PC-9 (cell line): ENCODE measurements at regions not wholly inside any gene's neighbourhood (a gene's known extent, or its start where the extent isn't known, plus 50 kb on each side); places are given as distances from the start of the nearest gene placed in this dataset.

Source experiments
- BruUV-seq: library from RNA; stranded (reverse); fragments of 400-500 nt; replicated peaks from 2 replicates; lab custom pipeline; 2021; lab: Mats Ljungman, UMichigan
- CTCF ChIA-PET: fragments of 300-600 bp; sonication (Branson Sonifier 250); formaldehyde crosslinking; loops from one replicate; lab custom pipeline; 2022; ENCODE audit warnings: antibody characterized with exemption; lab: Charles Lee
- POLR2A ChIA-PET: fragments of 300-600 bp; sonication (Branson Sonifier 250); formaldehyde crosslinking; loops from one replicate; lab custom pipeline; 2022; ENCODE audit warnings: antibody characterized with exemption; ENCODE audit not compliant: unreplicated experiment; lab: Charles Lee
- DNase-seq, 2 experiments: peaks; one replicate each; pipeline versions ENCODE4 v3.0.0 to v3.0.0-alpha.2; 2015 to 2022; ENCODE audit warnings: mixed read lengths in 1 of 2
- H2AFZ ChIP-seq: fragments of 200-600 bp; sonication (generic); 2 replicates; pipeline ENCODE4 v1.8.1; 2017; ENCODE audit warnings: antibody characterized with exemption
- H3F3A ChIP-seq: fragments of 200-600 bp; sonication (generic); 2 replicates; pipeline ENCODE4 v1.8.1; 2017; ENCODE audit warnings: antibody characterized with exemption, mild to moderate bottlenecking, low read depth; ENCODE audit not compliant: insufficient read depth
- H3K27ac ChIP-seq: fragments of 200-600 bp; sonication (generic); 2 replicates; pipeline ENCODE4 v1.6.1; 2016; ENCODE audit warnings: mixed run types
- H3K27me3 ChIP-seq: fragments of 200-600 bp; sonication (generic); 2 replicates; pipeline ENCODE4 v1.6.1; 2016; ENCODE audit warnings: low read depth, mixed run types; ENCODE audit not compliant: insufficient read depth
- H3K36me3 ChIP-seq: fragments of 200-600 bp; sonication (generic); 2 replicates; pipeline ENCODE4 v1.6.1; 2016; ENCODE audit warnings: low read depth, mixed run types
- H3K4me1 ChIP-seq: fragments of 200-600 bp; sonication (generic); replicated peaks from 2 replicates; pipeline ENCODE4 v1.6.1; 2016; ENCODE audit warnings: mixed run types; ENCODE audit not compliant: insufficient read depth
- H3K4me2 ChIP-seq: fragments of 200-600 bp; sonication (generic); 2 replicates; pipeline ENCODE4 v1.6.1; 2017; ENCODE audit warnings: mixed run types
- H3K4me3 ChIP-seq: fragments of 200-600 bp; sonication (generic); 2 replicates; pipeline ENCODE4 v1.6.1; 2016; ENCODE audit warnings: mixed run types
- H3K79me2 ChIP-seq: fragments of 200-600 bp; sonication (generic); 2 replicates; pipeline ENCODE4 v1.6.1; 2017; ENCODE audit warnings: low read depth, mixed run types
- H3K9me2 ChIP-seq: fragments of 200-600 bp; sonication (generic); 2 replicates; pipeline ENCODE4 v1.8.1; 2017; ENCODE audit warnings: mild to moderate bottlenecking; ENCODE audit not compliant: insufficient read depth
- H3K9me3 ChIP-seq: fragments of 200-600 bp; sonication (generic); 2 replicates; pipeline ENCODE4 v1.8.1; 2016; ENCODE audit warnings: low read depth; ENCODE audit not compliant: insufficient read depth
- H4K20me1 ChIP-seq: fragments of 200-600 bp; sonication (generic); 2 replicates; pipeline ENCODE4 v1.8.1; 2017; ENCODE audit not compliant: insufficient read depth
- CTCF ChIP-seq: fragments of 200-600 bp; sonication (generic); conservative IDR thresholded peaks from 2 replicates; pipeline ENCODE4 v1.6.1; 2017; ENCODE audit warnings: mixed run types, antibody characterized with exemption, mild to moderate bottlenecking, moderate library complexity
- EZH2 ChIP-seq: fragments of 200-600 bp; sonication (generic); IDR thresholded peaks from 2 replicates; pipeline ENCODE4 v1.8.0; 2017; ENCODE audit warnings: antibody characterized with exemption, low read depth
- intact Hi-C: fragments of 100-400 bp; cut with micrococcal nuclease; formaldehyde crosslinking; loops from one replicate; pipeline ENCODE4 v1.10.0; 2022; ENCODE audit not compliant: unreplicated experiment

- Histone ChIP-seq H3K4me3 (no peak overlapping the region), H3K79me2 (no peaks in the 10 kb centered on the region), H3K27me3 (no peaks in the 10 kb centered on the region), H3K27ac (no peak overlapping the region), H3F3A (no peaks in the 10 kb centered on the region), H3K4me1 (no peaks in the 10 kb centered on the region), H3K4me2 (no peak overlapping the region), H2AFZ (no peak overlapping the region), H3K9me3 (no peaks in the 10 kb centered on the region), H4K20me1 (no peaks in the 10 kb centered on the region), H3K36me3 (no peaks in the 10 kb centered on the region), H3K9me2 (no peaks in the 10 kb centered on the region)
- ChIA-PET POLR2A (no interaction called here), CTCF (no interaction called here)
- intact Hi-C loops: no loop called here
- BruUV-seq: no TSS peak
- DNase-seq: no peak
- TF ChIP-seq EZH2: no peak
- no peak for TF ChIP-seq CTCF
These were observed 572.4 kb upstream of the NCAM2 start for GRCh38 chr21:20425856-20426255.

GRCh38 chr21:20440338-20440737 lies 557.9 kb upstream of the NCAM2 start:
- H2AFZ ChIP-seq: no peak overlapping the region
- CTCF ChIA-PET: no interaction called here
- H3K27ac ChIP-seq: no peak overlapping the region
- H3K9me3 ChIP-seq: no peaks in the 10 kb centered on the region
- H3F3A ChIP-seq: no peaks in the 10 kb centered on the region
- H3K4me1 ChIP-seq: no peaks in the 10 kb centered on the region
- H3K4me2 ChIP-seq: no peak overlapping the region
- no TSS peak for BruUV-seq
- TF ChIP-seq CTCF (no peak), EZH2 (no peak)
- no peaks in the 10 kb centered on the region for H3K79me2 ChIP-seq
- H4K20me1 ChIP-seq: no peaks in the 10 kb centered on the region
- H3K9me2 ChIP-seq: no peaks in the 10 kb centered on the region
- H3K4me3 ChIP-seq: no peak overlapping the region
- no peak for DNase-seq
- POLR2A ChIA-PET: no interaction called here
- H3K27me3 ChIP-seq: no peaks in the 10 kb centered on the region
- intact Hi-C loops: no loop called here
- no peaks in the 10 kb centered on the region for H3K36me3 ChIP-seq

GRCh38 chr21:20443558-20444155 lies 554.6 kb upstream of the NCAM2 start:
- H3F3A ChIP-seq: no peaks in the 10 kb centered on the region
- DNase-seq: no peak
- H3K4me2 ChIP-seq: no peak overlapping the region
- no peaks in the 10 kb centered on the region for H3K4me1 ChIP-seq
- TF ChIP-seq EZH2: no peak
- TF ChIP-seq CTCF: peak; percentile 70
- no TSS peak for BruUV-seq
- no peaks in the 10 kb centered on the region for H3K9me3 ChIP-seq
- ChIA-PET CTCF (no interaction called here), POLR2A (no interaction called here)
- H4K20me1 ChIP-seq: no peaks in the 10 kb centered on the region
- intact Hi-C loops: no loop called here
- no peak overlapping the region for H3K4me3 ChIP-seq
- H2AFZ ChIP-seq: no peak overlapping the region
- H3K9me2 ChIP-seq: no peaks in the 10 kb centered on the region
- H3K27me3 ChIP-seq: no peaks in the 10 kb centered on the region
- H3K27ac ChIP-seq: no peak overlapping the region
- no peaks in the 10 kb centered on the region for H3K36me3 ChIP-seq
- H3K79me2 ChIP-seq: no peaks in the 10 kb centered on the region
